ENCODE measurements at regions not wholly inside any gene's neighbourhood (a gene's known extent, or its start where the extent isn't known, plus 50 kb on each side); places are given as distances from the start of the nearest gene placed in this dataset.

DNA sequence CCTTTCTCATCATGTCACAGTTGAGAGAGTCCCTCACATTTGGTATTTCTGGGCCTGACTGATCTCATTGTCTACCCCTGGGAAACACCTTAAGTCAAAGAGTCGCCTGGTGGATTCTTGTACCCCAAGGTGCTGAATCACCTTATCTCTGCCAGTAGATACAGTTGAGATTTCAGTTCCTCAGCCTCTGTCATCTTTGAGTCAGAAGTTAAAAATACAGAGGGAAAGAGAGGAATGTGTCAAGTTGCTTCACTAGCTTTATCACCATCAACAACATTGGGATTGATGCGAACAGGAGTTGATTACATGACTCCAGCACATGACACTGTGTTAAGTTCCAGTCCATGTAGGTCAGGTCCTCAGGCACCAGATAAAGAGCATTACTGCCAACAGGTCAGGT, 513.0 kb downstream of the NUF2 start:
- TF ChIP-seq EZH2phosphoT487 (IDR thresholded peaks at IDR 0.05; ENCODE audit: insufficient read depth, low read depth) (no peak), EZH2 (IDR thresholded peaks at IDR 0.05; ENCODE audit: insufficient read depth, poor library complexity, severe bottlenecking) (no peak)
- H3K36me3 ChIP-seq (ENCODE audit: low read depth): no peaks in the 10 kb centered on the region
- no peak for DNase-seq
- H3K9ac ChIP-seq: no peak overlapping the region
- no peaks in the 10 kb centered on the region for H3K79me2 ChIP-seq (ENCODE audit: insufficient read depth)
- no peak overlapping the region for H3K4me2 ChIP-seq (ENCODE audit: unreplicated experiment)
- 86 to 88% methylated on average over 2 of the region's 2 CpGs for WGBS, 2 experiments (ENCODE audit: low coverage in 1 of 2, low lambda C conversion rate in 2 of 2, missing lambda C conversion rate in 2 of 2)
- H3K27me3 ChIP-seq (replicated peaks; ENCODE audit: insufficient read depth): no peaks in the 10 kb centered on the region
- in situ Hi-C loops (cut with MboI): no loop called here
- no peaks in the 10 kb centered on the region for H3K9me3 ChIP-seq (ENCODE audit: low read depth)
- no peaks in the 10 kb centered on the region for H3K4me1 ChIP-seq (ENCODE audit: insufficient read depth)
- H4K20me1 ChIP-seq (ENCODE audit: insufficient read depth): no peaks in the 10 kb centered on the region
- H2AFZ ChIP-seq: no peak overlapping the region
- no peak overlapping the region for H3K4me3 ChIP-seq
- no peak overlapping the region for H3K27ac ChIP-seq
- H3K9me2 ChIP-seq (ENCODE audit: insufficient read depth): no peaks in the 10 kb centered on the region
- no peaks in the 10 kb centered on the region for H3F3A ChIP-seq (ENCODE audit: insufficient read depth)

GRCh38 chr1:163836481-163836880, 514.7 kb downstream of the NUF2 start:
- Histone ChIP-seq H3K4me3 (no peak overlapping the region), H3K36me3 (ENCODE audit: low read depth) (no peaks in the 10 kb centered on the region), H3K4me2 (ENCODE audit: unreplicated experiment) (no peak overlapping the region), H3K27me3 (replicated peaks; ENCODE audit: insufficient read depth) (no peaks in the 10 kb centered on the region), H3K9me3 (ENCODE audit: low read depth) (no peaks in the 10 kb centered on the region), H3K9me2 (ENCODE audit: insufficient read depth) (no peaks in the 10 kb centered on the region), H3K4me1 (ENCODE audit: insufficient read depth) (no peaks in the 10 kb centered on the region), H3F3A (ENCODE audit: insufficient read depth) (no peaks in the 10 kb centered on the region), H4K20me1 (ENCODE audit: insufficient read depth) (no peaks in the 10 kb centered on the region), H3K27ac (no peak overlapping the region), H3K79me2 (ENCODE audit: insufficient read depth) (no peaks in the 10 kb centered on the region), H2AFZ (no peak overlapping the region), H3K9ac (no peak overlapping the region)
- DNase-seq: no peak
- no peak for TF ChIP-seq EZH2phosphoT487 (IDR thresholded peaks at IDR 0.05; ENCODE audit: insufficient read depth, low read depth)
- no peak for TF ChIP-seq EZH2 (IDR thresholded peaks at IDR 0.05; ENCODE audit: insufficient read depth, poor library complexity, severe bottlenecking)
- in situ Hi-C loops (cut with MboI): no loop called here
- WGBS, 2 experiments (ENCODE audit: low coverage in 1 of 2, low lambda C conversion rate in 2 of 2, missing lambda C conversion rate in 2 of 2): 47 to 65% methylated on average over 1 of the region's 1 CpG

- TF ChIP-seq EZH2phosphoT487 (IDR thresholded peaks at IDR 0.05; ENCODE audit: insufficient read depth, low read depth) (no peak), EZH2 (IDR thresholded peaks at IDR 0.05; ENCODE audit: insufficient read depth, poor library complexity, severe bottlenecking) (no peak)
- WGBS, 2 experiments (ENCODE audit: low coverage in 1 of 2, low lambda C conversion rate in 2 of 2, missing lambda C conversion rate in 2 of 2): 56 to 57% methylated on average over 3 of the region's 3 CpGs
- H3K27me3 ChIP-seq (replicated peaks; ENCODE audit: insufficient read depth): no peaks in the 10 kb centered on the region
- in situ Hi-C loops (cut with MboI): no loop called here
- no peaks in the 10 kb centered on the region for H3F3A ChIP-seq (ENCODE audit: insufficient read depth)
- no peaks in the 10 kb centered on the region for H3K9me3 ChIP-seq (ENCODE audit: low read depth)
- no peaks in the 10 kb centered on the region for H3K79me2 ChIP-seq (ENCODE audit: insufficient read depth)
- no peak overlapping the region for H3K27ac ChIP-seq
- H3K4me1 ChIP-seq (ENCODE audit: insufficient read depth): 0 out of 2 replicates have a peak, but pooled peaks cover under 1% of the 10 kb centered on the region
- no peak overlapping the region for H3K9ac ChIP-seq
- DNase-seq: no peak
- no peaks in the 10 kb centered on the region for H3K9me2 ChIP-seq (ENCODE audit: insufficient read depth)
- no peak overlapping the region for H3K4me2 ChIP-seq (ENCODE audit: unreplicated experiment)
- no peaks in the 10 kb centered on the region for H4K20me1 ChIP-seq (ENCODE audit: insufficient read depth)
- H3K36me3 ChIP-seq (ENCODE audit: low read depth): no peaks in the 10 kb centered on the region
- no peak overlapping the region for H2AFZ ChIP-seq
- H3K4me3 ChIP-seq: no peak overlapping the region
Observed at GRCh38 chr1:163837206-163837605, 515.5 kb downstream of the NUF2 start.

DNA sequence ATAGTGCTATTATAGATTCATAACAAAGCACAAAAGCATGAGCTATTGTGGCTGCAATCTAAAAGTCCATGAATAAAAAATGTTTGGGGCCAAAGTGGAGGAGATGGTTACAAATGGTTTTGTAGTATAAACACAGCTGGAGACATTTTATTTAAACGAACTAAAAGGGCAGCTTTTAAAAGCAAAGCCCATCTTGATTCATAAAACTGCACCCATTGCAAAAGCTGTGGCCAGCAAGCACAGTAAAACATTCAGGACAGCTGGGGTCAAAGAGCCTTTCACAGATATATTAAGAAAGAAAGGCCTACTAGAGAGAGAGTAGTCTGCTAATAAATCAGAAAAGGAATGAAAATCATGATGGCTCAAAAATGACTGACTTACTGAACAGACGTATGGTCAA, 520.8 kb downstream of the NUF2 start:
- no peak overlapping the region for H3K9ac ChIP-seq
- H3K4me3 ChIP-seq: no peak overlapping the region
- no peak overlapping the region for H3K27ac ChIP-seq
- in situ Hi-C loops (cut with MboI): no loop called here
- no peaks in the 10 kb centered on the region for H3K9me3 ChIP-seq (ENCODE audit: low read depth)
- H4K20me1 ChIP-seq (ENCODE audit: insufficient read depth): no peaks in the 10 kb centered on the region
- DNase-seq: no peak
- no peaks in the 10 kb centered on the region for H3K9me2 ChIP-seq (ENCODE audit: insufficient read depth)
- peak overlapping the region; percentile 21; the same call in 1 of the 2 replicates for H2AFZ ChIP-seq
- peaks cover 32% of the 10 kb centered on the region for H3K4me1 ChIP-seq (ENCODE audit: insufficient read depth)
- no peaks in the 10 kb centered on the region for H3K79me2 ChIP-seq (ENCODE audit: insufficient read depth)
- 51 to 54% methylated on average over 2 of the region's 2 CpGs for WGBS, 2 experiments (ENCODE audit: low coverage in 1 of 2, low lambda C conversion rate in 2 of 2, missing lambda C conversion rate in 2 of 2)
- no peak for TF ChIP-seq EZH2phosphoT487 (IDR thresholded peaks at IDR 0.05; ENCODE audit: insufficient read depth, low read depth)
- no peak for TF ChIP-seq EZH2 (IDR thresholded peaks at IDR 0.05; ENCODE audit: insufficient read depth, poor library complexity, severe bottlenecking)
- H3K27me3 ChIP-seq (replicated peaks; ENCODE audit: insufficient read depth): no peaks in the 10 kb centered on the region
- H3F3A ChIP-seq (ENCODE audit: insufficient read depth): peaks cover 18% of the 10 kb centered on the region
- no peaks in the 10 kb centered on the region for H3K36me3 ChIP-seq (ENCODE audit: low read depth)
- H3K4me2 ChIP-seq (ENCODE audit: unreplicated experiment): no peak overlapping the region

- 0 to 16% methylated on average over 1 of the region's 1 CpG for WGBS, 2 experiments (ENCODE audit: low coverage in 1 of 2, low lambda C conversion rate in 2 of 2, missing lambda C conversion rate in 2 of 2)
Observed at GRCh38 chr1:163844459-163844858, 522.7 kb downstream of the NUF2 start.

More at GRCh38 chr1:163844459-163844858, 522.7 kb downstream of the NUF2 start:
- H3K4me1 ChIP-seq (ENCODE audit: insufficient read depth): peaks cover 32% of the 10 kb centered on the region
- peak; percentile 94 for DNase-seq
- H4K20me1 ChIP-seq (ENCODE audit: insufficient read depth): no peaks in the 10 kb centered on the region
- no peaks in the 10 kb centered on the region for H3K36me3 ChIP-seq (ENCODE audit: low read depth)
- peak overlapping the region; percentile 65 for H2AFZ ChIP-seq
- no peak overlapping the region for H3K4me3 ChIP-seq
- peaks cover 18% of the 10 kb centered on the region for H3F3A ChIP-seq (ENCODE audit: insufficient read depth)
- no peaks in the 10 kb centered on the region for H3K79me2 ChIP-seq (ENCODE audit: insufficient read depth)
- H3K9me2 ChIP-seq (ENCODE audit: insufficient read depth): no peaks in the 10 kb centered on the region
- H3K9ac ChIP-seq: peak overlapping the region; percentile 23; the same call in 1 of the 2 replicates
- in situ Hi-C loops (cut with MboI): no loop called here
- H3K4me2 ChIP-seq (ENCODE audit: unreplicated experiment): peak overlapping the region; percentile 27
- H3K27me3 ChIP-seq (replicated peaks; ENCODE audit: insufficient read depth): no peaks in the 10 kb centered on the region
- peak overlapping the region; percentile 56 for H3K27ac ChIP-seq
- TF ChIP-seq EZH2 (IDR thresholded peaks at IDR 0.05; ENCODE audit: insufficient read depth, poor library complexity, severe bottlenecking): no peak
- 0 out of 2 replicates have a peak, but pooled peaks have one; percentile 39 for TF ChIP-seq EZH2phosphoT487 (IDR thresholded peaks at IDR 0.05; ENCODE audit: insufficient read depth, low read depth)
- no peaks in the 10 kb centered on the region for H3K9me3 ChIP-seq (ENCODE audit: low read depth)
